ENCODE measurements at regions not wholly inside any gene's neighbourhood (a gene's known extent, or its start where the extent isn't known, plus 50 kb on each side); places are given as distances from the start of the nearest gene placed in this dataset.

DNA sequence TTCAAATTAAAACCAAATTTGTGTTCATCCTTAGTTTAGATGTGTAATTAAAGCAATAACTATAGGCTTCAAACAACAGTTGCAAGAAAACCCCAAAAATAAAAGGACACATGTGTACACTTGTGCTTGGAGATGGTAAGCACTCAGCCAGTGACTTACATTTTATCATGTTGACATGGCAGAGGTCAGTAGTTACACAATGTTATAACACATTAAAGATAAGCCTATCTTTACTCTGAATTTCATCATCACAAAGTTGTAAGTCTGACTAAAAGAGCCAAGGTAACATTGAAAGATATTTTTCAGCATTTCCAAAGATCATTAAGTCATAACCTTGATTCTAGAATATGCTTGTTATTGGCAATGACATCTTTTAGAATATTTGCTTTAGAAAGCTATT is 98.5 kb upstream of the PNPLA4 start:
- ChIA-PET CTCF (ENCODE audit: unreplicated experiment) (no interaction called here), POLR2A (no interaction called here)
- no peaks in the 10 kb centered on the region for H4K20me1 ChIP-seq (ENCODE audit: insufficient read depth, low read length)
- no peak overlapping the region for H3K4me2 ChIP-seq (ENCODE audit: low read length)
- H3K4me1 ChIP-seq (ENCODE audit: insufficient read depth, low read length, poor library complexity, severe bottlenecking): no peaks in the 10 kb centered on the region
- H3K27ac ChIP-seq (ENCODE audit: low read depth, low read length, poor library complexity, severe bottlenecking): no peak overlapping the region
- no peak overlapping the region for H3K4me3 ChIP-seq (ENCODE audit: low read depth, low read length, poor library complexity, severe bottlenecking)
- H2AFZ ChIP-seq (ENCODE audit: low read length): no peak overlapping the region
- TF ChIP-seq EZH2phosphoT487 (IDR thresholded peaks at IDR 0.05; ENCODE audit: borderline replicate concordance, low read depth, low read length): no peak
- TF ChIP-seq, protein P1, sequence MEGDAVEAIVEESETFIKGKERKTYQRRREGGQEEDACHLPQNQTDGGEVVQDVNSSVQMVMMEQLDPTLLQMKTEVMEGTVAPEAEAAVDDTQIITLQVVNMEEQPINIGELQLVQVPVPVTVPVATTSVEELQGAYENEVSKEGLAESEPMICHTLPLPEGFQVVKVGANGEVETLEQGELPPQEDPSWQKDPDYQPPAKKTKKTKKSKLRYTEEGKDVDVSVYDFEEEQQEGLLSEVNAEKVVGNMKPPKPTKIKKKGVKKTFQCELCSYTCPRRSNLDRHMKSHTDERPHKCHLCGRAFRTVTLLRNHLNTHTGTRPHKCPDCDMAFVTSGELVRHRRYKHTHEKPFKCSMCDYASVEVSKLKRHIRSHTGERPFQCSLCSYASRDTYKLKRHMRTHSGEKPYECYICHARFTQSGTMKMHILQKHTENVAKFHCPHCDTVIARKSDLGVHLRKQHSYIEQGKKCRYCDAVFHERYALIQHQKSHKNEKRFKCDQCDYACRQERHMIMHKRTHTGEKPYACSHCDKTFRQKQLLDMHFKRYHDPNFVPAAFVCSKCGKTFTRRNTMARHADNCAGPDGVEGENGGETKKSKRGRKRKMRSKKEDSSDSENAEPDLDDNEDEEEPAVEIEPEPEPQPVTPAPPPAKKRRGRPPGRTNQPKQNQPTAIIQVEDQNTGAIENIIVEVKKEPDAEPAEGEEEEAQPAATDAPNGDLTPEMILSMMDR (conservative IDR thresholded peaks at IDR 0.05; ENCODE audit: low read length): no peak
- no peaks in the 10 kb centered on the region for H3K36me3 ChIP-seq (ENCODE audit: insufficient read depth, low read length)
- H3K9me3 ChIP-seq (ENCODE audit: low read length): no peaks in the 10 kb centered on the region
- no TSS peak for BruUV-seq (replicated peaks)
- DNase-seq (ENCODE audit: low spot score): no peak
- H3K79me2 ChIP-seq (ENCODE audit: insufficient read depth, low read depth, low read length): no peaks in the 10 kb centered on the region
- intact Hi-C loops (cut with micrococcal nuclease; ENCODE audit: unreplicated experiment): no loop called here
- H3K9me2 ChIP-seq (ENCODE audit: insufficient read depth, low read length): no peaks in the 10 kb centered on the region

DNA sequence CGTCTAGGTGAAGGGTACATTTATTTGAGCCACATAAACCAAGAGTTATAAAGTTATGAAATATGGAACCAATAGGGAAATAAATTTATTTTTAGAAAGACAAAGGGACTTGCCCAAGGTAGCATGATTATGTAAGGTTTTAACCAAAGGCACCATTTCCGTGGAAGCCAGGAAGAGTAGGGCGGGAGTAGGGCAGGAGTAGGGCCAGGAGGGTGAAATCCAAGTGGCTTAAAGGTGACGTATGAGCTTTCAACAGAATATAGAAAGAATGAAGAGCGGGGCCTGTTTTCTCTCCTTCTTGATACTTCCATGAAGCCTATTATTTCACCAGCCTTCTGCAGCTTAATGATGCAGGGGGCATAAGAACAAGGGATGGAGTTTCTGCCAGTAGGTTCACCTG is 91.7 kb upstream of the PNPLA4 start:
- no peak for DNase-seq (ENCODE audit: low spot score)
- CTCF ChIA-PET (ENCODE audit: unreplicated experiment): no interaction called here

DNA sequence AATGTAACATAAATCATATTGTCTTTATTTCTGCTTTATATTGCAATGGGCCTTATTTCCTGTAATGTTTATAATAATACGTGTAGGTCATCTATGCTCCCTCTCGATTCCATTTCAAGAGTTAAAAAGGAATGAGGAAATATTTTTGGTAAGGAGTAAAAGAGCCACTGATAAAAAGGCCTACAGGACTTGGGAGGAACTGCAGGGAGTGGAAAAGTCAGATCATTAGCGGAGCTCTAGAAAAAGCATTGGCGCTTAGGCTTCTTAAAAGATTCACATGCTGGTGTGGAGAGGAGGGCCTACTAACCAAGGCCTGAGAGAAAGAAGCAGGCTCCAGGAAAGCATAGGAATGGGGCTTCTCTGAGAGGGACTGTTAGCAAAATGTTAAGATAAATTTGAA is 82.9 kb upstream of the PNPLA4 start:
- POLR2A ChIA-PET: no interaction called here

More for the DNA sequence above, 91.7 kb upstream of the PNPLA4 start:
- H4K20me1 ChIP-seq (ENCODE audit: insufficient read depth, low read length): no peaks in the 10 kb centered on the region
- no peaks in the 10 kb centered on the region for H3K9me3 ChIP-seq (ENCODE audit: low read length)
- no peak overlapping the region for H2AFZ ChIP-seq (ENCODE audit: low read length)
- intact Hi-C loops (cut with micrococcal nuclease; ENCODE audit: unreplicated experiment): no loop called here
- no peaks in the 10 kb centered on the region for H3K4me1 ChIP-seq (ENCODE audit: insufficient read depth, low read length, poor library complexity, severe bottlenecking)
- H3K79me2 ChIP-seq (ENCODE audit: insufficient read depth, low read depth, low read length): no peaks in the 10 kb centered on the region
- no TSS peak for BruUV-seq (replicated peaks)
- H3K36me3 ChIP-seq (ENCODE audit: insufficient read depth, low read length): no peaks in the 10 kb centered on the region
- no peaks in the 10 kb centered on the region for H3K9me2 ChIP-seq (ENCODE audit: insufficient read depth, low read length)
- TF ChIP-seq EZH2phosphoT487 (IDR thresholded peaks at IDR 0.05; ENCODE audit: borderline replicate concordance, low read depth, low read length): no peak
- TF ChIP-seq, protein P1 (conservative IDR thresholded peaks at IDR 0.05; ENCODE audit: low read length): no peak
- POLR2A ChIA-PET: no interaction called here
- H3K4me2 ChIP-seq (ENCODE audit: low read length): no peak overlapping the region
- H3K4me3 ChIP-seq (ENCODE audit: low read depth, low read length, poor library complexity, severe bottlenecking): no peak overlapping the region
- H3K27ac ChIP-seq (ENCODE audit: low read depth, low read length, poor library complexity, severe bottlenecking): no peak overlapping the region

More for the DNA sequence above, 82.9 kb upstream of the PNPLA4 start:
- Histone ChIP-seq H3K36me3 (ENCODE audit: insufficient read depth, low read length) (no peaks in the 10 kb centered on the region), H3K4me1 (ENCODE audit: insufficient read depth, low read length, poor library complexity, severe bottlenecking) (no peaks in the 10 kb centered on the region), H3K9me3 (ENCODE audit: low read length) (no peaks in the 10 kb centered on the region), H3K79me2 (ENCODE audit: insufficient read depth, low read depth, low read length) (no peaks in the 10 kb centered on the region), H4K20me1 (ENCODE audit: insufficient read depth, low read length) (no peaks in the 10 kb centered on the region), H3K4me2 (ENCODE audit: low read length) (no peak overlapping the region), H2AFZ (ENCODE audit: low read length) (no peak overlapping the region), H3K9me2 (ENCODE audit: insufficient read depth, low read length) (no peaks in the 10 kb centered on the region), H3K27ac (ENCODE audit: low read depth, low read length, poor library complexity, severe bottlenecking) (no peak overlapping the region), H3K4me3 (ENCODE audit: low read depth, low read length, poor library complexity, severe bottlenecking) (no peak overlapping the region)
- TF ChIP-seq, protein P1 (conservative IDR thresholded peaks at IDR 0.05; ENCODE audit: low read length): no peak
- TF ChIP-seq EZH2phosphoT487 (IDR thresholded peaks at IDR 0.05; ENCODE audit: borderline replicate concordance, low read depth, low read length): no peak
- CTCF ChIA-PET (ENCODE audit: unreplicated experiment): no interaction called here
- intact Hi-C loops (cut with micrococcal nuclease; ENCODE audit: unreplicated experiment): no loop called here
- DNase-seq (ENCODE audit: low spot score): no peak
- no TSS peak for BruUV-seq (replicated peaks)

Measured in OCI-LY7 (cell line).